ENCODE measurements at regions not wholly inside any gene's neighbourhood (a gene's known extent, or its start where the extent isn't known, plus 50 kb on each side); places are given as distances from the start of the nearest gene placed in this dataset.

GRCh38 chr18:41600693-41601391, 354.2 kb upstream of the PIK3C3 start:
- no peaks in the 10 kb centered on the region for H3K4me1 ChIP-seq
- TF ChIP-seq POLR2AphosphoS5 (IDR thresholded peaks at IDR 0.05) (no peak), POLR2A (IDR thresholded peaks at IDR 0.05) (no peak), CTCF (IDR thresholded peaks at IDR 0.05 in 8 of 11, conservative IDR thresholded peaks at IDR 0.05 in 3 of 11) (no peak)
- H3K9me3 ChIP-seq = peaks cover 0 to 6% (median 0%) of the 10 kb centered on the region in 8 donors
- intact Hi-C loops (cut with DNase I; ENCODE audit: low total_unique reads) = no loop called here
- no peaks in the 10 kb centered on the region for H3K27me3 ChIP-seq (replicated peaks in 1 of 7)
- WGBS, 5 donors = 75 to 88% (median 85%) methylated on average over 3 of the region's 3 CpGs
- no peaks in the 10 kb centered on the region for H3K36me3 ChIP-seq
- H3K27ac ChIP-seq = no peak overlapping the region
- H3K4me3 ChIP-seq = no peak overlapping the region
- no peak for DNase-seq

- Histone ChIP-seq H3K9me3 (peaks cover 0 to 4% (median 0%) of the 10 kb centered on the region in 8 donors), H3K4me1 (no peaks in the 10 kb centered on the region), H3K36me3 (no peaks in the 10 kb centered on the region), H3K27me3 (replicated peaks in 1 of 7) (no peaks in the 10 kb centered on the region), H3K4me3 (no peak overlapping the region), H3K27ac (no peak overlapping the region)
- WGBS, 5 donors = 79 to 89% (median 82%) methylated on average over 3 of the region's 3 CpGs
- intact Hi-C loops (cut with DNase I; ENCODE audit: low total_unique reads) = no loop called here
- DNase-seq = no peak
- no peak for TF ChIP-seq POLR2A (IDR thresholded peaks at IDR 0.05)
- no peak for TF ChIP-seq CTCF (IDR thresholded peaks at IDR 0.05 in 8 of 11, conservative IDR thresholded peaks at IDR 0.05 in 3 of 11)
- no peak for TF ChIP-seq POLR2AphosphoS5 (IDR thresholded peaks at IDR 0.05)
These were observed 355.6 kb upstream of the PIK3C3 start for GRCh38 chr18:41599466-41599865.

- WGBS, 5 donors = 58 to 85% (median 73%) methylated on average over 3 of the region's 3 CpGs
- intact Hi-C loops (cut with DNase I; ENCODE audit: low total_unique reads) = no loop called here
These were observed 360.5 kb upstream of the PIK3C3 start for GRCh38 chr18:41594582-41594981.

More at GRCh38 chr18:41594582-41594981, 360.5 kb upstream of the PIK3C3 start:
- no peak overlapping the region for H3K4me3 ChIP-seq
- TF ChIP-seq CTCF (IDR thresholded peaks at IDR 0.05 in 8 of 11, conservative IDR thresholded peaks at IDR 0.05 in 3 of 11) (no peak), POLR2A (IDR thresholded peaks at IDR 0.05) (no peak), POLR2AphosphoS5 (IDR thresholded peaks at IDR 0.05) (no peak)
- DNase-seq = no peak
- no peaks in the 10 kb centered on the region for H3K36me3 ChIP-seq
- H3K27ac ChIP-seq = no peak overlapping the region
- H3K9me3 ChIP-seq = no peaks in the 10 kb centered on the region
- no peaks in the 10 kb centered on the region for H3K27me3 ChIP-seq (replicated peaks in 1 of 7)
- H3K4me1 ChIP-seq = no peaks in the 10 kb centered on the region
